ENCODE measurements at regions not wholly inside any gene's neighbourhood (a gene's known extent, or its start where the extent isn't known, plus 50 kb on each side); places are given as distances from the start of the nearest gene placed in this dataset.

DNA sequence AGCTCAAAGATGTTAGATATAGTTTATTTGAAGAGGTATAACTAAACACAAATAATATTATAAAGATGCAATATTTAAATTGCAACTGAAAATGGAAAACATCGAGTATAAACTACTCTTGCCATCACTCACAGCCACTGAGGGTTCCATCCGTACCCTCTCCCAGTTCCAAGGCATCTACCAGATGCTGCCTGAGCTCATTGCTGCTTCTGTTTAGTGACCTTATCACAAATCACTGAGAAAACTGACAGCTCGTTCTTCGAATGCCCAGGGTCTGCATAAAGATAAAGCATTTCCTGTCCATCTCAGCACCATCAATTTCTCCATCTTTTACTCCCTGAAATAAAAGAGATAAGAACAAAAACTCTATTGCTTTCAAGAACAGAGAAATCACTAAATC is 391.7 kb upstream of the NWD2 start:
- BruUV-seq (replicated peaks) = no TSS peak
- Histone ChIP-seq H3K27me3 (ENCODE audit: control insufficient read depth in 2 of 2, insufficient read depth in 2 of 2, low read length in 2 of 2) (no peaks in the 10 kb centered on the region), H4K20me1 (replicated peaks; ENCODE audit: control insufficient read depth, extremely low read depth, insufficient read depth, low read length) (no peaks in the 10 kb centered on the region), H3K4me1 (ENCODE audit: control insufficient read depth, extremely low read depth, insufficient read depth, low read length) (no peaks in the 10 kb centered on the region), H3K4me3 (replicated peaks in 1 of 3; ENCODE audit: insufficient read depth in 1 of 3, low read depth in 1 of 3, low read length in 3 of 3) (no peak overlapping the region), H3K9me1 (replicated peaks; ENCODE audit: control insufficient read depth, extremely low read depth, insufficient read depth, low read length) (no peaks in the 10 kb centered on the region), H3K9me3 (replicated peaks; ENCODE audit: control insufficient read depth, insufficient read depth, low read length) (peaks cover 2% of the 10 kb centered on the region), H3K79me2 (ENCODE audit: control insufficient read depth, insufficient read depth, low read length) (no peaks in the 10 kb centered on the region), H3K4me2 (ENCODE audit: insufficient read depth, low read length) (no peak overlapping the region), H3K36me3 (ENCODE audit: control insufficient read depth in 2 of 2, extremely low read depth in 1 of 2, insufficient read depth in 2 of 2, low read length in 2 of 2) (no peaks in the 10 kb centered on the region), H2AFZ (ENCODE audit: low read depth, low read length) (no peak overlapping the region), H3K9ac (replicated peaks; ENCODE audit: extremely low read depth, insufficient read depth, low read length) (no peak overlapping the region), H3K27ac (ENCODE audit: insufficient read depth, low read depth, low read length) (no peak overlapping the region)
- intact Hi-C loops (cut with micrococcal nuclease) = no loop called here
- TF ChIP-seq, protein P1, sequence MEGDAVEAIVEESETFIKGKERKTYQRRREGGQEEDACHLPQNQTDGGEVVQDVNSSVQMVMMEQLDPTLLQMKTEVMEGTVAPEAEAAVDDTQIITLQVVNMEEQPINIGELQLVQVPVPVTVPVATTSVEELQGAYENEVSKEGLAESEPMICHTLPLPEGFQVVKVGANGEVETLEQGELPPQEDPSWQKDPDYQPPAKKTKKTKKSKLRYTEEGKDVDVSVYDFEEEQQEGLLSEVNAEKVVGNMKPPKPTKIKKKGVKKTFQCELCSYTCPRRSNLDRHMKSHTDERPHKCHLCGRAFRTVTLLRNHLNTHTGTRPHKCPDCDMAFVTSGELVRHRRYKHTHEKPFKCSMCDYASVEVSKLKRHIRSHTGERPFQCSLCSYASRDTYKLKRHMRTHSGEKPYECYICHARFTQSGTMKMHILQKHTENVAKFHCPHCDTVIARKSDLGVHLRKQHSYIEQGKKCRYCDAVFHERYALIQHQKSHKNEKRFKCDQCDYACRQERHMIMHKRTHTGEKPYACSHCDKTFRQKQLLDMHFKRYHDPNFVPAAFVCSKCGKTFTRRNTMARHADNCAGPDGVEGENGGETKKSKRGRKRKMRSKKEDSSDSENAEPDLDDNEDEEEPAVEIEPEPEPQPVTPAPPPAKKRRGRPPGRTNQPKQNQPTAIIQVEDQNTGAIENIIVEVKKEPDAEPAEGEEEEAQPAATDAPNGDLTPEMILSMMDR (IDR thresholded peaks at IDR 0.05; ENCODE audit: extremely low read depth in 1 of 2, insufficient read depth in 1 of 2, low read depth in 1 of 2, low read length in 2 of 2) = no peak
- TF ChIP-seq POLR2AphosphoS5 (IDR thresholded peaks at IDR 0.05; ENCODE audit: insufficient read depth, low read depth, low read length) = no peak
- no peak for TF ChIP-seq EZH2 (IDR thresholded peaks at IDR 0.05; ENCODE audit: borderline replicate concordance, low read depth, low read length, severe bottlenecking)
- no peak for TF ChIP-seq GATA2 (IDR thresholded peaks at IDR 0.05; ENCODE audit: insufficient read depth, insufficient read length, low read depth, low read length)
- TF ChIP-seq MYC (IDR thresholded peaks at IDR 0.05; ENCODE audit: low read depth, low read length) = no peak
- no peak for TF ChIP-seq JUN (IDR thresholded peaks at IDR 0.05; ENCODE audit: borderline replicate concordance, insufficient read depth, insufficient read length, low read depth)
- TF ChIP-seq FOS (IDR thresholded peaks at IDR 0.05; ENCODE audit: borderline replicate concordance, insufficient read depth, low read length) = no peak
- TF ChIP-seq, protein P2, sequence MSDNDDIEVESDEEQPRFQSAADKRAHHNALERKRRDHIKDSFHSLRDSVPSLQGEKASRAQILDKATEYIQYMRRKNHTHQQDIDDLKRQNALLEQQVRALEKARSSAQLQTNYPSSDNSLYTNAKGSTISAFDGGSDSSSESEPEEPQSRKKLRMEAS (IDR thresholded peaks at IDR 0.05; ENCODE audit: insufficient read depth, insufficient read length) = no peak
- TF ChIP-seq POLR2A (IDR thresholded peaks at IDR 0.05; ENCODE audit: low read depth, low read length) = no peak
- DNase-seq (ENCODE audit: low read depth, low spot score) = no peak
- ChIA-PET POLR2A (no interaction called here), CTCF (no interaction called here)
- dilution Hi-C loops (cut with MboI; ENCODE audit: extremely low pct_ligation_motif_present, low sequenced_read_pairs) = no loop called here
- no peak for FAIRE-seq
